H1 (cell line): ENCODE measurements at regions not wholly inside any gene's neighbourhood (a gene's known extent, or its start where the extent isn't known, plus 50 kb on each side); places are given as distances from the start of the nearest gene placed in this dataset.

Experiments used
- HDAC2 ChIP-seq, 2 experiments: fragments of 300-600 bp in 1 of 2; sonication (generic) in 1 of 2; IDR thresholded peaks; 2 replicates each; pipeline ENCODE4 v1.6.1; 2011 to 2012; ENCODE audit warnings: low read depth in 2 of 2, low read length in 2 of 2, mild to moderate bottlenecking in 2 of 2, moderate library complexity in 2 of 2, borderline replicate concordance in 1 of 2, inconsistent platforms in 1 of 2
- HDAC6 ChIP-seq: IDR thresholded peaks from one replicate; pipeline ENCODE4 v1.7.1; 2012; ENCODE audit warnings: low read depth, mild to moderate bottlenecking, inconsistent platforms, low read length, moderate library complexity
- KDM4A ChIP-seq: IDR thresholded peaks from one replicate; pipeline ENCODE4 v1.7.1; 2012; ENCODE audit warnings: low read depth, mild to moderate bottlenecking, moderate library complexity, low read length, inconsistent platforms; ENCODE audit not compliant: severe bottlenecking
- PHF8 ChIP-seq: fragments of 200-600 bp; sonication (generic); conservative IDR thresholded peaks from 2 replicates; pipeline ENCODE4 v1.7.1; 2012; ENCODE audit warnings: low read depth, mild to moderate bottlenecking, inconsistent platforms, low read length, moderate library complexity
- POU5F1 ChIP-seq: IDR thresholded peaks from 2 replicates; pipeline ENCODE4 v1.6.1; 2011; ENCODE audit warnings: low read depth, mild to moderate bottlenecking, low read length, moderate library complexity
- TAF7 ChIP-seq: optimal IDR thresholded peaks from 2 replicates; pipeline ENCODE3; 2011; ENCODE audit warnings: low read depth, mild to moderate bottlenecking, inconsistent platforms, low read length, moderate library complexity, borderline replicate concordance

DNA sequence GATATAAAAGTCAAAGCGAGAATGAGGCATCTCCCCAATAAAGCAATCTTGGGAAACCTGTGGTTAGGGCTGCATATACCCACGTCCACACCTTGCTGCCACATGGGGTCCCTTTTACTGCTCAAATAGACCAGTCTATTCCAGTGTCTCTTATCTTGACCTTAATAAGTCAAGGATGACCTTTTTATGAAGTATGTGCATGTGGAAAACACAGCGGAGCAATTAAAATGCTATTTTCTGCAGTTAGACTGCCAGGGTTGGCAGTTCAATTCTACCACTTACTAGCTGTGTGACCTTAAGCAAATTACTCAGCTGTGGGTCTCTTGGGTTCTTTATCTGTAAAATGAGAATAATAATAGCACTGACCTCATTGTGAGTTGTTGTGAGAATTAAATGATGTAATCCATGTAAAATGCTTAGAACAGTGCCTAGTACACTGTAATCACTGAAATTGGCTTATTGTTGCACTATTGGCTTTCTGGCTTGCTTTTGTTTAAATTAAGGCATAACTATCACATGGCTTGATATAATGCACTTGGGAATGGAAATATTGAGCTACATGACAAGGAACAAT lies 67.8 kb upstream of the HSPB3 start (continued):
- TF ChIP-seq HDAC2 (IDR thresholded peaks at IDR 0.05; ENCODE audit: borderline replicate concordance in 1 of 2, low read depth in 2 of 2, low read length in 2 of 2), result no peak
- TF ChIP-seq HDAC6, result no peak
- no peak for TF ChIP-seq TAF7
- TF ChIP-seq KDM4A, result no peak
- no peak for TF ChIP-seq POU5F1
- TF ChIP-seq PHF8, result no peak
